Keratinocyte (primary cell): ENCODE measurements at regions not wholly inside any gene's neighbourhood (a gene's known extent, or its start where the extent isn't known, plus 50 kb on each side); places are given as distances from the start of the nearest gene placed in this dataset.

Experiments
- DNase-seq: peaks from one replicate; pipeline ENCODE4 v3.0.0-alpha.2; 2011; ENCODE audit warnings: low read depth, missing footprints, low spot score
- FAIRE-seq: peaks from 2 replicates; lab custom pipeline; 2011; peaks lifted over from hg19 to GRCh38; lab: Jason Lieb, UNC
- H2AFZ ChIP-seq: 2 replicates; pipeline ENCODE4 v1.6.0; 2012; ENCODE audit warnings: low read length, control low read depth, inconsistent platforms; ENCODE audit not compliant: control insufficient read depth
- H3K27ac ChIP-seq: 2 replicates; pipeline ENCODE4 v1.5.1; 2011; ENCODE audit warnings: low read length; ENCODE audit not compliant: control insufficient read depth, insufficient read depth
- H3K27me3 ChIP-seq: 3 replicates; pipeline ENCODE4 v1.6.0; 2011; ENCODE audit warnings: low read length; ENCODE audit not compliant: control insufficient read depth, insufficient read depth; ENCODE audit errors: extremely low read depth
- H3K36me3 ChIP-seq, 2 experiments: 2 replicates in 1 of 2; 3 replicates in 1 of 2; pipeline ENCODE4 v1.5.1; 2011; ENCODE audit warnings: low read length in 2 of 2, mild to moderate bottlenecking in 1 of 2; ENCODE audit not compliant: control insufficient read depth in 2 of 2, insufficient read depth in 2 of 2; ENCODE audit errors: extremely low read depth in 1 of 2
- H3K4me1 ChIP-seq: 3 replicates; pipeline ENCODE4 v1.5.1; 2011; ENCODE audit warnings: low read length; ENCODE audit not compliant: control insufficient read depth, insufficient read depth; ENCODE audit errors: extremely low read depth
- H3K4me2 ChIP-seq: 3 replicates; pipeline ENCODE4 v1.6.0; 2011; ENCODE audit warnings: low read depth, low read length; ENCODE audit not compliant: control insufficient read depth, insufficient read depth; ENCODE audit errors: extremely low read depth
- H3K4me3 ChIP-seq, 3 experiments: fragments of 200-600 bp in 1 of 3; sonication (generic) in 1 of 3; 2 replicates in 2 of 3; 3 replicates in 1 of 3; pipeline ENCODE4 v1.5.1; 2011 to 2016; ENCODE audit warnings: low read length in 3 of 3, mild to moderate bottlenecking in 3 of 3, control low read depth in 2 of 3, inconsistent platforms in 1 of 3, low read depth in 1 of 3, mixed read lengths in 1 of 3, mixed run types in 1 of 3, moderate library complexity in 1 of 3; ENCODE audit not compliant: control insufficient read depth in 2 of 3, insufficient read depth in 2 of 3; ENCODE audit errors: extremely low read depth in 1 of 3
- H3K79me2 ChIP-seq: 2 replicates; pipeline ENCODE4 v1.6.0; 2012; ENCODE audit warnings: low read length; ENCODE audit not compliant: control insufficient read depth, insufficient read depth
- H3K9ac ChIP-seq: 3 replicates; pipeline ENCODE4 v1.6.0; 2011; ENCODE audit warnings: low read length; ENCODE audit not compliant: control insufficient read depth, insufficient read depth; ENCODE audit errors: extremely low read depth
- H3K9me1 ChIP-seq: 3 replicates; pipeline ENCODE4 v1.6.0; 2011; ENCODE audit warnings: low read length; ENCODE audit not compliant: control insufficient read depth, insufficient read depth; ENCODE audit errors: extremely low read depth
- H3K9me3 ChIP-seq: 2 replicates; pipeline ENCODE4 v1.5.1; 2012; ENCODE audit warnings: low read depth, low read length; ENCODE audit not compliant: control insufficient read depth
- H4K20me1 ChIP-seq: 3 replicates; pipeline ENCODE4 v1.6.0; 2011; ENCODE audit warnings: low read length; ENCODE audit not compliant: control insufficient read depth, insufficient read depth; ENCODE audit errors: extremely low read depth
- EZH2 ChIP-seq: IDR thresholded peaks from one replicate; pipeline ENCODE4 v1.6.1; 2012; ENCODE audit warnings: inconsistent platforms, mild to moderate bottlenecking, low read length, moderate library complexity
- dilution Hi-C: fragments of 300-500 bp; cut with MboI; formaldehyde crosslinking; loops from one replicate; pipeline ENCODE4 v1.7.0; 2020; ENCODE audit warnings: low sequenced_read_pairs; ENCODE audit not compliant: extremely low pct_ligation_motif_present
- TF ChIP-seq, protein P1 (sequence below), 3 experiments: IDR thresholded peaks in 1 of 3; conservative IDR thresholded peaks in 1 of 3; optimal IDR thresholded peaks in 1 of 3; 2 replicates in 2 of 3; 3 replicates in 1 of 3; pipeline versions ENCODE3 to v1.5.1; 2011; ENCODE audit warnings: low read length in 3 of 3, mild to moderate bottlenecking in 3 of 3, moderate library complexity in 2 of 3, control low read depth in 1 of 3, inconsistent platforms in 1 of 3; ENCODE audit not compliant: insufficient read depth in 2 of 3; ENCODE audit errors: extremely low read depth in 1 of 3

GRCh38 chr4:138099385-138099784, 142.8 kb downstream of the SLC7A11 start:
- Histone ChIP-seq H3K27ac (no peak overlapping the region), H3K9me1 (no peaks in the 10 kb centered on the region), H3K27me3 (no peaks in the 10 kb centered on the region), H3K4me2 (no peak overlapping the region), H2AFZ (peak overlapping the region; percentile 47), H3K4me3 (no peak overlapping the region), H3K79me2 (no peaks in the 10 kb centered on the region), H3K4me1 (no peaks in the 10 kb centered on the region), H4K20me1 (no peaks in the 10 kb centered on the region), H3K9me3 (no peaks in the 10 kb centered on the region), H3K9ac (no peak overlapping the region), H3K36me3 (no peaks in the 10 kb centered on the region)
- no peak for FAIRE-seq
- dilution Hi-C loops = no loop called here
- no peak for DNase-seq
- TF ChIP-seq EZH2 = no peak
- TF ChIP-seq, protein P1, sequence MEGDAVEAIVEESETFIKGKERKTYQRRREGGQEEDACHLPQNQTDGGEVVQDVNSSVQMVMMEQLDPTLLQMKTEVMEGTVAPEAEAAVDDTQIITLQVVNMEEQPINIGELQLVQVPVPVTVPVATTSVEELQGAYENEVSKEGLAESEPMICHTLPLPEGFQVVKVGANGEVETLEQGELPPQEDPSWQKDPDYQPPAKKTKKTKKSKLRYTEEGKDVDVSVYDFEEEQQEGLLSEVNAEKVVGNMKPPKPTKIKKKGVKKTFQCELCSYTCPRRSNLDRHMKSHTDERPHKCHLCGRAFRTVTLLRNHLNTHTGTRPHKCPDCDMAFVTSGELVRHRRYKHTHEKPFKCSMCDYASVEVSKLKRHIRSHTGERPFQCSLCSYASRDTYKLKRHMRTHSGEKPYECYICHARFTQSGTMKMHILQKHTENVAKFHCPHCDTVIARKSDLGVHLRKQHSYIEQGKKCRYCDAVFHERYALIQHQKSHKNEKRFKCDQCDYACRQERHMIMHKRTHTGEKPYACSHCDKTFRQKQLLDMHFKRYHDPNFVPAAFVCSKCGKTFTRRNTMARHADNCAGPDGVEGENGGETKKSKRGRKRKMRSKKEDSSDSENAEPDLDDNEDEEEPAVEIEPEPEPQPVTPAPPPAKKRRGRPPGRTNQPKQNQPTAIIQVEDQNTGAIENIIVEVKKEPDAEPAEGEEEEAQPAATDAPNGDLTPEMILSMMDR (optimal IDR thresholded peaks at IDR 0.05 in 1 of 3, IDR thresholded peaks at IDR 0.05 in 1 of 3, conservative IDR thresholded peaks at IDR 0.05 in 1 of 3; ENCODE audit: extremely low read depth in 1 of 3, insufficient read depth in 2 of 3, low read length in 3 of 3) = no peak

DNA sequence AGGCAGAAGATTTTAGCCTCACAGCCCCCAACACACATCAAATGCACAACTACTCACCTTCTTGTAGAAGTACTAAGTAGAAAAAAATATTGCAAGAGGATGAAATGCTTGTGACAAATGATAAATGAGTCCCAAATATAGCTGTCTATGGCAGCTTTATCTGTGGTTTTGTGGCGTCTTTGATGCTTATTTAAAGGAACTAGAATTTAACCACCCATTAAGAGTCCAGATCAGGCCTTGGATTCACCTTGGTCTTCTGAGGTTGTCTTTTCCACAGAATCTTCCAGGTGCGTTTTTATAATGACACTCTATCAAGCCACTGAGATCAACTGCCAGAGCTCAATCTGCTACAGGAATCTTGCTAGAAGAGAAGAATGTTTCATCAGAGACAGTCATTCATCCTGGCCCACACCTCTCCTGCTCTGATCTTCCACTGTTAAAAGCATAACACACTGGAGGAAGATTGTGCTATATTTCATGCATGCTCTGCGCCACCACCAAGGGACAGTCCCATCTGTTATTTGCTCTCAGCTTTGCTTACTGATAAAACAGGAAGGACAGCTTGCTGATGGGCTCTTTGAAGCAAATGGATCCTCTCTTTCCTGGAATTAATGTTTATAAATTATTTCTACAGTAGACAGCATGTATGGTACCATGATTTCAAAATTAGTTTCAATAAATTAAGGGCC, 144.1 kb downstream of the SLC7A11 start:
- Histone ChIP-seq H3K36me3 (no peaks in the 10 kb centered on the region), H3K9me3 (no peaks in the 10 kb centered on the region), H3K27ac (no peak overlapping the region), H3K4me1 (no peaks in the 10 kb centered on the region), H3K9ac (no peak overlapping the region), H3K4me2 (no peak overlapping the region), H3K27me3 (no peaks in the 10 kb centered on the region), H2AFZ (no peak overlapping the region), H3K4me3 (no peak overlapping the region), H3K79me2 (no peaks in the 10 kb centered on the region), H3K9me1 (no peaks in the 10 kb centered on the region), H4K20me1 (no peaks in the 10 kb centered on the region)
- no peak for DNase-seq
- no peak for TF ChIP-seq EZH2
- TF ChIP-seq, protein P1 (optimal IDR thresholded peaks at IDR 0.05 in 1 of 3, IDR thresholded peaks at IDR 0.05 in 1 of 3, conservative IDR thresholded peaks at IDR 0.05 in 1 of 3; ENCODE audit: extremely low read depth in 1 of 3, insufficient read depth in 2 of 3, low read length in 3 of 3) = no peak
- no peak for FAIRE-seq
- dilution Hi-C loops = no loop called here
